ENCODE measurements at regions not wholly inside any gene's neighbourhood (a gene's known extent, or its start where the extent isn't known, plus 50 kb on each side); places are given as distances from the start of the nearest gene placed in this dataset.
"Not testable (repeated sequence)": the region's sequence is repeated elsewhere in the genome, so short reads cannot be mapped to it uniquely, and the experiment has no call there.

- Histone ChIP-seq H3K36me3 (ENCODE audit: control insufficient read depth in 2 of 2, extremely low read depth in 1 of 2, insufficient read depth in 2 of 2, low read length in 2 of 2) (no peaks in the 10 kb centered on the region), H3K9ac (ENCODE audit: control insufficient read depth, extremely low read depth, insufficient read depth, low read length) (no peak overlapping the region), H3K79me2 (ENCODE audit: control insufficient read depth, insufficient read depth, low read length) (no peaks in the 10 kb centered on the region), H3K9me1 (ENCODE audit: control insufficient read depth, extremely low read depth, insufficient read depth, low read length) (no peaks in the 10 kb centered on the region), H3K27me3 (ENCODE audit: control insufficient read depth, extremely low read depth, insufficient read depth, low read length) (no peaks in the 10 kb centered on the region), H3K27ac (ENCODE audit: control insufficient read depth, insufficient read depth, low read length) (no peak overlapping the region), H3K4me2 (ENCODE audit: control insufficient read depth, extremely low read depth, insufficient read depth, low read depth, low read length) (no peak overlapping the region), H2AFZ (ENCODE audit: control insufficient read depth, low read length) (no peak overlapping the region), H3K4me3 (ENCODE audit: control insufficient read depth in 2 of 3, extremely low read depth in 1 of 3, insufficient read depth in 2 of 3, low read depth in 1 of 3, low read length in 3 of 3) (no peak overlapping the region), H3K9me3 (ENCODE audit: control insufficient read depth, low read depth, low read length) (no peaks in the 10 kb centered on the region), H3K4me1 (ENCODE audit: control insufficient read depth, extremely low read depth, insufficient read depth, low read length) (peaks cover 17% of the 10 kb centered on the region), H4K20me1 (ENCODE audit: control insufficient read depth, extremely low read depth, insufficient read depth, low read length) (no peaks in the 10 kb centered on the region)
- dilution Hi-C loops (cut with MboI; ENCODE audit: extremely low pct_ligation_motif_present, low sequenced_read_pairs) = no loop called here
- TF ChIP-seq EZH2 (IDR thresholded peaks at IDR 0.05; ENCODE audit: low read length) (no peak), CTCF (optimal IDR thresholded peaks at IDR 0.05 in 1 of 3, IDR thresholded peaks at IDR 0.05 in 1 of 3, conservative IDR thresholded peaks at IDR 0.05 in 1 of 3; ENCODE audit: extremely low read depth in 1 of 3, insufficient read depth in 2 of 3, low read length in 3 of 3) (no peak)
- no peak for DNase-seq (ENCODE audit: low read depth, low spot score)
- no peak for FAIRE-seq
Measured at GRCh38 chr17:71638668-71639067, 482.2 kb upstream of the SOX9 start.

GRCh38 chr17:71639865-71640264 lies 481.0 kb upstream of the SOX9 start:
- dilution Hi-C loops (cut with MboI; ENCODE audit: extremely low pct_ligation_motif_present, low sequenced_read_pairs) = no loop called here
- FAIRE-seq = no peak

GRCh38 chr17:71646890-71647289 lies 473.9 kb upstream of the SOX9 start:
- peak overlapping the region; percentile 37 for H2AFZ ChIP-seq (ENCODE audit: control insufficient read depth, low read length)
- H3K9ac ChIP-seq (ENCODE audit: control insufficient read depth, extremely low read depth, insufficient read depth, low read length); H4K20me1 ChIP-seq (ENCODE audit: control insufficient read depth, extremely low read depth, insufficient read depth, low read length); H3K4me2 ChIP-seq (ENCODE audit: control insufficient read depth, extremely low read depth, insufficient read depth, low read depth, low read length); dilution Hi-C loops (cut with MboI; ENCODE audit: extremely low pct_ligation_motif_present, low sequenced_read_pairs); H3K27ac ChIP-seq (ENCODE audit: control insufficient read depth, insufficient read depth, low read length); H3K79me2 ChIP-seq (ENCODE audit: control insufficient read depth, insufficient read depth, low read length); H3K9me3 ChIP-seq (ENCODE audit: control insufficient read depth, low read depth, low read length); H3K4me3 ChIP-seq (ENCODE audit: control insufficient read depth in 2 of 3, extremely low read depth in 1 of 3, insufficient read depth in 2 of 3, low read depth in 1 of 3, low read length in 3 of 3); H3K4me1 ChIP-seq (ENCODE audit: control insufficient read depth, extremely low read depth, insufficient read depth, low read length); H3K9me1 ChIP-seq (ENCODE audit: control insufficient read depth, extremely low read depth, insufficient read depth, low read length); DNase-seq (ENCODE audit: low read depth, low spot score); H3K36me3 ChIP-seq (ENCODE audit: control insufficient read depth in 2 of 2, extremely low read depth in 1 of 2, insufficient read depth in 2 of 2, low read length in 2 of 2); H3K27me3 ChIP-seq (ENCODE audit: control insufficient read depth, extremely low read depth, insufficient read depth, low read length): not testable (repeated sequence)
- FAIRE-seq = peak; percentile 46

More at GRCh38 chr17:71639865-71640264, 481.0 kb upstream of the SOX9 start:
- H3K79me2 ChIP-seq (ENCODE audit: control insufficient read depth, insufficient read depth, low read length) = no peaks in the 10 kb centered on the region
- no peaks in the 10 kb centered on the region for H3K9me3 ChIP-seq (ENCODE audit: control insufficient read depth, low read depth, low read length)
- no peaks in the 10 kb centered on the region for H3K27me3 ChIP-seq (ENCODE audit: control insufficient read depth, extremely low read depth, insufficient read depth, low read length)
- H3K4me1 ChIP-seq (ENCODE audit: control insufficient read depth, extremely low read depth, insufficient read depth, low read length) = peaks cover 5% of the 10 kb centered on the region
- no peak overlapping the region for H3K4me2 ChIP-seq (ENCODE audit: control insufficient read depth, extremely low read depth, insufficient read depth, low read depth, low read length)
- H3K4me3 ChIP-seq (ENCODE audit: control insufficient read depth in 2 of 3, extremely low read depth in 1 of 3, insufficient read depth in 2 of 3, low read depth in 1 of 3, low read length in 3 of 3) = no peak overlapping the region
- TF ChIP-seq EZH2 (IDR thresholded peaks at IDR 0.05; ENCODE audit: low read length) (no peak), CTCF (optimal IDR thresholded peaks at IDR 0.05 in 1 of 3, IDR thresholded peaks at IDR 0.05 in 1 of 3, conservative IDR thresholded peaks at IDR 0.05 in 1 of 3; ENCODE audit: extremely low read depth in 1 of 3, insufficient read depth in 2 of 3, low read length in 3 of 3) (no peak)
- no peak overlapping the region for H3K9ac ChIP-seq (ENCODE audit: control insufficient read depth, extremely low read depth, insufficient read depth, low read length)
- H2AFZ ChIP-seq (ENCODE audit: control insufficient read depth, low read length) = no peak overlapping the region
- H3K9me1 ChIP-seq (ENCODE audit: control insufficient read depth, extremely low read depth, insufficient read depth, low read length) = no peaks in the 10 kb centered on the region
- no peaks in the 10 kb centered on the region for H4K20me1 ChIP-seq (ENCODE audit: control insufficient read depth, extremely low read depth, insufficient read depth, low read length)
- DNase-seq (ENCODE audit: low read depth, low spot score) = no peak
- H3K27ac ChIP-seq (ENCODE audit: control insufficient read depth, insufficient read depth, low read length) = no peak overlapping the region
- no peaks in the 10 kb centered on the region for H3K36me3 ChIP-seq (ENCODE audit: control insufficient read depth in 2 of 2, extremely low read depth in 1 of 2, insufficient read depth in 2 of 2, low read length in 2 of 2)

GRCh38 chr17:71648342-71648741 lies 472.5 kb upstream of the SOX9 start:
- H3K9me3 ChIP-seq (ENCODE audit: control insufficient read depth, low read depth, low read length); DNase-seq (ENCODE audit: low read depth, low spot score); H3K27ac ChIP-seq (ENCODE audit: control insufficient read depth, insufficient read depth, low read length); H3K4me1 ChIP-seq (ENCODE audit: control insufficient read depth, extremely low read depth, insufficient read depth, low read length); H3K4me2 ChIP-seq (ENCODE audit: control insufficient read depth, extremely low read depth, insufficient read depth, low read depth, low read length); H4K20me1 ChIP-seq (ENCODE audit: control insufficient read depth, extremely low read depth, insufficient read depth, low read length); H3K27me3 ChIP-seq (ENCODE audit: control insufficient read depth, extremely low read depth, insufficient read depth, low read length); dilution Hi-C loops (cut with MboI; ENCODE audit: extremely low pct_ligation_motif_present, low sequenced_read_pairs); H3K9me1 ChIP-seq (ENCODE audit: control insufficient read depth, extremely low read depth, insufficient read depth, low read length); FAIRE-seq; H3K9ac ChIP-seq (ENCODE audit: control insufficient read depth, extremely low read depth, insufficient read depth, low read length); H3K79me2 ChIP-seq (ENCODE audit: control insufficient read depth, insufficient read depth, low read length); H3K36me3 ChIP-seq (ENCODE audit: control insufficient read depth in 2 of 2, extremely low read depth in 1 of 2, insufficient read depth in 2 of 2, low read length in 2 of 2); H2AFZ ChIP-seq (ENCODE audit: control insufficient read depth, low read length); H3K4me3 ChIP-seq (ENCODE audit: control insufficient read depth in 2 of 3, extremely low read depth in 1 of 3, insufficient read depth in 2 of 3, low read depth in 1 of 3, low read length in 3 of 3): not testable (repeated sequence)

Data from keratinocyte (primary cell).